BLaER1 (cell line): ENCODE measurements at regions not wholly inside any gene's neighbourhood (a gene's known extent, or its start where the extent isn't known, plus 50 kb on each side); places are given as distances from the start of the nearest gene placed in this dataset.
"Not testable (repeated sequence)": the region's sequence is repeated elsewhere in the genome, so short reads cannot be mapped to it uniquely, and the experiment has no call there.

Experiments used
- H3K27ac ChIP-seq: shearing (Covaris generic); formaldehyde crosslinking; 2 replicates; pipeline ENCODE4 v1.8.1; 2022
- H3K27me3 ChIP-seq: shearing (Covaris generic); formaldehyde crosslinking; 2 replicates; pipeline ENCODE4 v1.8.1; 2022
- H3K36me3 ChIP-seq: shearing (Covaris generic); formaldehyde crosslinking; 2 replicates; pipeline ENCODE4 v1.8.1; 2022
- H3K4me1 ChIP-seq: shearing (Covaris generic); formaldehyde crosslinking; 2 replicates; pipeline ENCODE4 v1.8.1; 2022
- H3K4me2 ChIP-seq: shearing (Covaris generic); formaldehyde crosslinking; 2 replicates; pipeline ENCODE4 v1.8.1; 2022
- H3K4me3 ChIP-seq: shearing (Covaris generic); formaldehyde crosslinking; 2 replicates; pipeline ENCODE4 v1.8.1; 2022
- H3K9ac ChIP-seq: shearing (Covaris generic); formaldehyde crosslinking; 2 replicates; pipeline ENCODE4 v1.8.1; 2022
- H3K9me3 ChIP-seq: shearing (Covaris generic); formaldehyde crosslinking; 2 replicates; pipeline ENCODE4 v1.8.1; 2022
- H4K20me1 ChIP-seq: shearing (Covaris generic); formaldehyde crosslinking; 2 replicates; pipeline ENCODE4 v1.8.1; 2022
- Cebpa-rat ChIP-seq: shearing (Covaris generic); IDR thresholded peaks from 2 replicates; pipeline ENCODE4 v1.8.1; 2022

DNA sequence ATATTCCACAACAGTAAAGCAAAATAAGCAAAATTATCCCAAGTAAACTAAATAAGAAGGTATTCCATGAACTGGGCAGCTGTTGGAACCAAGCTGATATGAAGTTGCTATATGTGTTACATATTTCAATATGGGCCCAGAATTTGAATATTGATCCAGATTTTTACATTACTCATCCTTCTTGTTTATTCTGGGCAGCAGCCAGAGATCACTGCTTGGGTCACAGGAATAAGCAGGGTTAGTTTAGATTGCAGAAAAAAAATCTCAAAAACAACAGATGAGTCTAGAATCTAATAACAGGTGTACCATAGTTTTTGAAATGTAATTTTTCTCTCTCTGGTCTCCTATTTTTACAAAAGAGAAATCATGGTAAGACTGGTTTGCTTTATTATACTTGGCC lies 171.5 kb upstream of the NAMPT start:
- Histone ChIP-seq H3K27ac (no peak overlapping the region), H3K27me3 (no peaks in the 10 kb centered on the region), H4K20me1 (no peaks in the 10 kb centered on the region), H3K4me2 (no peak overlapping the region), H3K4me3 (no peak overlapping the region), H3K4me1 (no peaks in the 10 kb centered on the region), H3K9ac (no peak overlapping the region), H3K36me3 (no peaks in the 10 kb centered on the region), H3K9me3 (peaks cover 48% of the 10 kb centered on the region)
- TF ChIP-seq Cebpa-rat: no peak

DNA sequence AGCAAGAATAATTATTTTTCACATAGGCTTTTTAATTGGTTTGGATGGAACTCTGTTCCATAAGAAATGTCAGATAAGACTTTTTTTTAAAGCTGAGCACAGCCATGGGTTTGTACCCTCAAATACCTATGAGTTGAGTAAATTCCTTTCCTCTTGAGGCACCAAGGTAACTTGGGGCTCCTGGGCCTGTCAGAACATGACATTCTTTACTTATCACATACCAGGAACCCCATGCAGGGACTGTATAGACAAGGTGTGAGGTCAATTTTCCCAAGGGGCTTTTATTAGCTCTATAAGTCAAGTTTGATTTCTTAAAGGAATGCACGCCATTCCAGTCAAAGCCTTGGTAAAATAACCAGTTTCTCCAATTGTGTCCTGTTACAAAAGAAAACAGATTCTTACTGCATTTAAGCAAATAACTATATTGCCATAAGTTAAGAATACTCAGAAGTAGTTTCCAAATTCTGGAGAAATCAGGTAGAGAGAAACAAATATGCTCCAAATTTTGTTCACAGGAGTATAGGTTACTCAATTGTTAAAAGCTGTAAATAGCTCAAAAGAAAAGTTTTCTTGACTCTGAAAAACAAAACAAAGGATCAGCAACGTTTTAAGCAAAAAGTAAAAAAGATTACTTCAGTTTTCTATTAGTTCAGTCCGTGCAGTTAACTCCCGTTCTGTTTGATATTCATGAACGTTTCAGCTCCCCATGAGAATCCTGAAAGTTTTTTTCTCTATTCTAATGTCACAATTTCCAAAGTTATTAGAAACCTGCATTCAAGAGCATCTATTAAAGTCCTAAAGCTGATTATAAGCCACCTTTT lies 167.5 kb upstream of the NAMPT start:
- TF ChIP-seq Cebpa-rat: no peak
- Histone ChIP-seq H3K4me1 (no peaks in the 10 kb centered on the region), H3K36me3 (no peaks in the 10 kb centered on the region), H3K27ac (no peak overlapping the region), H4K20me1 (no peaks in the 10 kb centered on the region), H3K27me3 (no peaks in the 10 kb centered on the region), H3K9me3 (peaks cover 48% of the 10 kb centered on the region), H3K4me2 (no peak overlapping the region), H3K9ac (no peak overlapping the region), H3K4me3 (no peak overlapping the region)

DNA sequence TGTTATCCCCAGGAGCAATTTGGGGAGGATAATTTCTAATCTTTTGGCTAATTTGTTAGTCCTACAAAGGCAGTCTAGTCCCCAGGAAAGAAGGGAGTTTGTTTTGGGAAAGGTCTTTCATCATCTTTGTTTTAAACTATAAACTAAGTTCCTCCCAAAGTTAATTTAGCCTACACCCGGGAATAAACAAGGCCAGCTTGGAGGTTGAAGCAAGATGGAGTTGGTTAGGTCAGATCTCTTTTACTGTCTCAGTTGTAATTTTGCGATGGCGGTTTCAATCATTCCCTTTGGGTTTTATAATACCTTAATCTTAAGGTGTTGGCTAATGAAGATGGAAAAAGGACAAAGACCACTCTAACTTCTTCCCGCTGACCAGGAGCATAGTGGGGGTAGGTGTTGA lies 166.4 kb upstream of the NAMPT start:
- Histone ChIP-seq H3K9me3 (peaks cover 37% of the 10 kb centered on the region), H3K4me3 (no peak overlapping the region), H3K27ac (no peak overlapping the region), H3K4me2 (no peak overlapping the region), H3K27me3 (no peaks in the 10 kb centered on the region), H4K20me1 (no peaks in the 10 kb centered on the region), H3K9ac (no peak overlapping the region), H3K36me3 (no peaks in the 10 kb centered on the region), H3K4me1 (no peaks in the 10 kb centered on the region)
- TF ChIP-seq Cebpa-rat: no peak

DNA sequence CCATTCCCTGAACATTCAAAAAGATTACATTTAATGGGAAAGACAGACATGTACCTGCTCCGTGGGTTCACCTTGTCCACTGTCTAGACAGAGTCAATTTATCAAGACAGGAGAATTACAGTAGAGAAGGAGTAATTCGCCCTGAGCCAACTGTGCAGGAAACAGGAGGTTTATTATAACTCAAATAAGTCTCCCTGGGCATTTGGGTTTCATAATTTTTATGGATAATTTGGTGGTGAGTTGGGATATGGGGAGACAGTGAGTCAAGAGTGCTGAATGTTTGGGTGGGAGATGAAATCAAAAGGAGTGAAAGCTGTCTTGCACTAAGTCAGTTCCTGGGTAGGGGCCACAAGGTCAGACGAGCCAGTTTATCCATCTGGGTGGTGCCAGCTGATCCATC lies 165.9 kb upstream of the NAMPT start:
- H3K9ac ChIP-seq: no peak overlapping the region
- no peaks in the 10 kb centered on the region for H3K4me1 ChIP-seq
- peaks cover 36% of the 10 kb centered on the region for H3K9me3 ChIP-seq
- H3K36me3 ChIP-seq: no peaks in the 10 kb centered on the region
- H3K27me3 ChIP-seq: no peaks in the 10 kb centered on the region
- H3K27ac ChIP-seq: no peak overlapping the region
- TF ChIP-seq Cebpa-rat: no peak
- no peak overlapping the region for H3K4me3 ChIP-seq
- no peaks in the 10 kb centered on the region for H4K20me1 ChIP-seq
- no peak overlapping the region for H3K4me2 ChIP-seq

DNA sequence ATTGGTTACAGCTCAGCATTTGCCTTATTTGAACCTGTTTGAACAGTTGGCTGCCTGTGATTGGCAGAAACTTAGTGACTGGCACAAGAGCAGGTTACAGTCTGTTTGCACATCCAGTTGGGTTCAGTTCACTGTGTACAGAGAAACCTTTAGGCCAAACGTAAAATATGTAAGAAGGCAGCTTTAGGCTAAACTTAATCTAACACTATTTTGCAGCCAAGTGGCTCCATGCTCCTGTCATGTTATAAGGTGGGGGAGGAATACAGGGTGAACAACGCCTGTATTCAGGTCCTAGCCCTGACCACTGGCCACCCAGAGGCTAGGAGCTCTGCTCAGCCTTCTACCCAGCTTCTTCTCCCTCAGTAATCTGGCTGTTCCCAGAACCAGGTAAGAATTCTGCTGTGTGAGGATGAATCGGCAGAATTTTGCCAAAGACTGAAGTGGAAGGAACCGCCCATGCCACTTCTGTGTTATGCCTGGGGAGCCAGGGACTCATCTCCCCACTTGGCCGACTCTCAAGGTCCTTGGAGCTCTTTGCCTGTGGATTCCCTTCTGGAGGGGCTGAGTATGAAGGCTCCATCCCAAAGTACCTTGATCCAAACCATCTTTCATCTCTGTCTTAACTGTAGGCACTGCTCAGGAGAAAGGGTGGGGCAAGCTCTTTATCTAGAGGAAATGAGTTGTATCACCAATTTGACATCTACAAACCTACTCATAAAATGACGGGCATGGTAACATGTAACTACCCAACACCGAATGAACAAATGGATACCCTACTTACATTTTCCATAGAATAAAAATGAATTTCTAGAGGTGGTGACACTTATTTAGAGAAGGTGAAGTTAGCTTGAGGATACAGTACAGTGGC lies 164.4 kb upstream of the NAMPT start:
- no peak overlapping the region for H3K4me3 ChIP-seq
- H3K27ac ChIP-seq: no peak overlapping the region
- peaks cover 30% of the 10 kb centered on the region for H3K9me3 ChIP-seq
- TF ChIP-seq Cebpa-rat: no peak
- no peaks in the 10 kb centered on the region for H3K4me1 ChIP-seq
- H4K20me1 ChIP-seq: no peaks in the 10 kb centered on the region
- no peak overlapping the region for H3K9ac ChIP-seq
- no peaks in the 10 kb centered on the region for H3K36me3 ChIP-seq
- no peaks in the 10 kb centered on the region for H3K27me3 ChIP-seq
- no peak overlapping the region for H3K4me2 ChIP-seq

DNA sequence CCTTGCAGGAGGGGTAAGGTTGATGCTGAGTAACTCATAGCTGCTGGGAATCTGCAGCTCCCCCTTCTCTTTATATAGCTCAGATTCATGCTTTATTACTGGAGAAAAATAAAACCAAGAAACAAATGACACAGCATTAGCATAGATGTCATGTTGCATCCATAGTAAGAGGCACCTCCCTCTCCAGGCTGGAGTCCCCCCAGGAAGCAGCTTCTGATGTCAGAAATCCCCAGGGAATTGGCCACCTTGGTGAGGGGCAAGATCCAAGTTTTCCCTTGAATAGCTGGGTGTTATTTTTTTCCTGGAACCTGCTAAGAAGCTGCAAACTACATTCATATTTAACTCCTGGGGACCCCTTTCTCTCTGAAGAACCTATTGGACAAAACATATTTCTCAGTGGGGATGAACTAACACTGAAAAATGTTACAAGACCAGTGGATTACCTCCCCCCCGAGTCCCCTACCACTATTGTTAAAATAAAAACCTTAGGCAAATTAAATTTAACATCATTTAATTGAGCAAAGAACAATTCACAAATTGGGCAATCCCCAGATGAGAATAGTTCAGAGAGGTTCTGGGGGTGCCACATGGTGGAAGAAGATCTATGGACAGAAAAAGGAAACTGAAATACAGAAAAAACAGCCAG lies 163.7 kb upstream of the NAMPT start:
- H3K9me3 ChIP-seq: peaks cover 26% of the 10 kb centered on the region
- no peaks in the 10 kb centered on the region for H3K4me1 ChIP-seq
- H3K27me3 ChIP-seq: no peaks in the 10 kb centered on the region
- no peak overlapping the region for H3K9ac ChIP-seq
- no peak overlapping the region for H3K27ac ChIP-seq
- no peak overlapping the region for H3K4me2 ChIP-seq
- no peak overlapping the region for H3K4me3 ChIP-seq
- H4K20me1 ChIP-seq: no peaks in the 10 kb centered on the region
- no peak for TF ChIP-seq Cebpa-rat
- no peaks in the 10 kb centered on the region for H3K36me3 ChIP-seq

DNA sequence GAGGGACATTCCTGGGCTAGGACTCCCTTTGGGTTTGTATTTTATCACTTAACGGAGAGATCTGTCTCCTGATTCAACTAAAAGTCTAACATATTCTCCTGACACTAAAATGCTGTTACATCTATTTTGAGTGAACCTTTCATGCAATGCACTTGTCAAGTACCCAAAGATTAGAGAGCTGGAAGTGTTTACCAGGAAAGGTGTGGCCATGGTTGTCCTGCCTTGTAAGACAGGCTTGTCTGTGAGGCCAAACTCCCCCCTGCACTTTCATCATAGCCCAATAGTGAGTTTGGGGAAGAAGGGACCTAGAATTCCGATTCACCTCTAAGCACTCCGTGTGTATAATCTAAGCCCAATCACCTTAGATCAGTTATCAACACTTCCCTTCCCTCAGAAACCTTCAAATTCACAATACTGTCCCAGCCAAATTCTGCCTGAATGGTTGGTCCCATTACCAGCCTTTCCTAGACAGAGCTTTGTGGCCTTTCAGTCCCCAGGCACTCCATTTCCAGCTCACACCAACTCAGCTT lies 162.6 kb upstream of the NAMPT start:
- TF ChIP-seq Cebpa-rat: no peak
- Histone ChIP-seq H3K4me1 (no peaks in the 10 kb centered on the region), H3K4me2 (no peak overlapping the region), H3K9ac (no peak overlapping the region), H3K9me3 (peaks cover 19% of the 10 kb centered on the region), H3K36me3 (no peaks in the 10 kb centered on the region), H3K27me3 (no peaks in the 10 kb centered on the region), H3K27ac (no peak overlapping the region), H4K20me1 (no peaks in the 10 kb centered on the region), H3K4me3 (no peak overlapping the region)

DNA sequence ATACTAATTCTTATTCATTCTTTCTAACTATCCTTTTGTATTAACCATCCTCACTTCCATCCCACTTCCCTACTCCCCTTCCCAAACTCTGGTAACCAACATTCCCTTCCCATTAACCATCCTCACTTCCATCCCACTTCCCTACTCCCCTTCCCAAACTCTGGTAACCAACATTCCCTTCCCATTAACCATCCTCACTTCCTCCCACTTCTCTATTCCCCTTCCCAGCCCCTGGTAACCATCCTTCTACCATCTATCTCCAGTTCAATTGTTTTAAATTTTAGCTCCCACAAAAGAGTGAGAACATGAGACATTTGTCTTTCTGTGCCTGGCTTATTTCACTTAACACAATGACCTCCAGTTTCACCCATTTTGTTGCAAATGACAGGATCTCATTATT lies 160.6 kb upstream of the NAMPT start:
- not testable (repeated sequence) for H3K4me2 ChIP-seq, H3K9me3 ChIP-seq, H3K9ac ChIP-seq, H3K4me1 ChIP-seq, H3K4me3 ChIP-seq, H3K27me3 ChIP-seq, H3K36me3 ChIP-seq, H4K20me1 ChIP-seq, H3K27ac ChIP-seq

DNA sequence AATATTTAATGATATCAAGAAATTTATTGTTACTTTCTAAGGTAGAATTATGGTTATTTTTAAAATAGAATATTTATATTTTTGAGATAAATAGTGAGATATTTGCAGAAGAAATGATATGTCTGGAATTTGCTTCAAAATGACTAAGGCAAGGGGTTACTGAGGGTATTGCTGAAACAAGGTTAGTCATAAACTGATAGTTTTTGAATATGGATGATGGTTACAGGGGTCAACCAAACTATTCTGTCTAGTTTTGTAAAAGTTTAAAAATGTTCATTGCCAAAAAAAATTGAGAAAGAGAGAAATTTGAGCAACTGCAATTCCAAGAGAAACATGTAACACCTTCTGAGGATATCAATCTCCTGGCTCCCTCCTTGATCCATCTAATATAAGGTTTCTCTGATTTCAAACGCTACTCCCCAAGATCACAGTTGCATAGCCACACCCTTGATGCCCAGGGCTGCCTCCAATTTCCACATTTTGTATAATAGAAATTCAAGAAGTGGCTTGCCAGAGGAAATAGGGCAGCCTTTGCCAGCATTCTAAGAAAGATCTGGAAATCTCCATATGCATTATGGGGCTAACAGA lies 159.4 kb upstream of the NAMPT start:
- Histone ChIP-seq H3K9me3 (0 out of 2 replicates have a peak, but pooled peaks cover 3% of the 10 kb centered on the region), H3K27me3 (no peaks in the 10 kb centered on the region), H4K20me1 (no peaks in the 10 kb centered on the region), H3K4me3 (no peak overlapping the region), H3K36me3 (no peaks in the 10 kb centered on the region), H3K27ac (no peak overlapping the region), H3K4me1 (no peaks in the 10 kb centered on the region), H3K9ac (no peak overlapping the region), H3K4me2 (no peak overlapping the region)
- no peak for TF ChIP-seq Cebpa-rat
